ENCODE measurements at regions not wholly inside any gene's neighbourhood (a gene's known extent, or its start where the extent isn't known, plus 50 kb on each side); places are given as distances from the start of the nearest gene placed in this dataset.

DNA sequence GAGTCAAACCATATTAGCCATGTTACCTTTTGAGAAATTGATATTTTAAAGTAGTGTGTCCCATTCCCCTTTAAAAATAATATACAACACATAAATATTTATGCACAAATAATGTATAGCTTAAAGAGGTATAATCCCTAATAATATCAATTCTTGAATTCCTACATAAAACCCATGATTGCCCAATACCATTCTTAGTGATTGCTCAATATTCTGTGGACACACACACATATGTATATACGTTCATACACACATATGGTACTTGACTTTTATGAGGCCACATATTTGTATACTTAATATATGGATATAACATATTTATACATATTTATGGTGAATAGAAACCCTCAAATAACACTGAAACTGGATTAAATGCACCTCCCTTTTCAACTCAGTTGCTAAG lies 367.4 kb downstream of the ZBBX start:
- no peak for TF ChIP-seq CTCF (IDR thresholded peaks at IDR 0.05; ENCODE audit: borderline replicate concordance, extremely low read depth, insufficient read depth)
- Histone ChIP-seq H3K36me3 (ENCODE audit: control insufficient read depth in 2 of 3, insufficient read depth in 3 of 3, low read length in 3 of 3) (no peaks in the 10 kb centered on the region), H3K27me3 (ENCODE audit: control insufficient read depth, insufficient read depth, low read length) (no peaks in the 10 kb centered on the region), H3K4me1 (ENCODE audit: control insufficient read depth in 2 of 3, insufficient read depth in 2 of 3, low read depth in 1 of 3, low read length in 3 of 3) (no peaks in the 10 kb centered on the region), H3K9me3 (ENCODE audit: control insufficient read depth in 2 of 3, insufficient read depth in 1 of 3, low read length in 3 of 3) (no peaks in the 10 kb centered on the region), H3K4me3 (ENCODE audit: low read length in 3 of 3) (no peak overlapping the region), H3K27ac (ENCODE audit: low read depth in 2 of 2, low read length in 2 of 2) (no peak overlapping the region), H3K9ac (ENCODE audit: low read length in 3 of 3) (no peak overlapping the region)
- DNase-seq (no peak), FAIRE-seq (no peak)
- intact Hi-C loops (cut with DNase I) = no loop called here

DNA sequence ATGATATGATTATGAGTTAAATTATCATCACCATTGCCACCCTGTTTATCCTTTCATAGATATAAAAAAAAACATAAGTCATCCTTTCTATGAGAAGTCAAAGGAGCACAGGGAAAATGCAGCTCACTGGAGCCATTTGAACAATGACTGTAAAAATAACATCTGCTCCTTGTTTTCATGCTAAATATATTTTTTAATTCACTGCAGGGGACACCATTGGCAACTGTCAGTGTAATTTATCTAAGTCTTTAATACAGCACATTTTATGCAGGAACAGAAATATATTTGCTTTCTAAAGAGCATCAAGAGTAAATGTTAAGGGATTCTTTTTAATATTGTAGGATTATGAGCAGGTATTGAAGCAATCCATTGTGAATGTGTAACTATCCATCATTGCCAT lies 371.3 kb downstream of the ZBBX start:
- no peak for FAIRE-seq
- no peak for DNase-seq
- no peaks in the 10 kb centered on the region for H3K4me1 ChIP-seq (ENCODE audit: control insufficient read depth in 2 of 3, insufficient read depth in 2 of 3, low read depth in 1 of 3, low read length in 3 of 3)
- no peak overlapping the region for H3K27ac ChIP-seq (ENCODE audit: low read depth in 2 of 2, low read length in 2 of 2)
- H3K9ac ChIP-seq (ENCODE audit: low read length in 3 of 3) = no peak overlapping the region
- H3K27me3 ChIP-seq (ENCODE audit: control insufficient read depth, insufficient read depth, low read length) = no peaks in the 10 kb centered on the region
- no peaks in the 10 kb centered on the region for H3K9me3 ChIP-seq (ENCODE audit: control insufficient read depth in 2 of 3, insufficient read depth in 1 of 3, low read length in 3 of 3)
- H3K36me3 ChIP-seq (ENCODE audit: control insufficient read depth in 2 of 3, insufficient read depth in 3 of 3, low read length in 3 of 3) = no peaks in the 10 kb centered on the region
- no peak overlapping the region for H3K4me3 ChIP-seq (ENCODE audit: low read length in 3 of 3)
- intact Hi-C loops (cut with DNase I) = no loop called here
- TF ChIP-seq CTCF (IDR thresholded peaks at IDR 0.05; ENCODE audit: borderline replicate concordance, extremely low read depth, insufficient read depth) = no peak

GRCh38 chr3:167001374-167001773 lies 378.7 kb downstream of the ZBBX start:
- H3K4me1 ChIP-seq (ENCODE audit: control insufficient read depth in 2 of 3, insufficient read depth in 2 of 3, low read depth in 1 of 3, low read length in 3 of 3) = no peaks in the 10 kb centered on the region
- H3K9me3 ChIP-seq (ENCODE audit: control insufficient read depth in 2 of 3, insufficient read depth in 1 of 3, low read length in 3 of 3) = peaks cover 0 to 13% (median 0%) of the 10 kb centered on the region in 3 donors
- H3K27ac ChIP-seq (ENCODE audit: low read depth in 2 of 2, low read length in 2 of 2) = no peak overlapping the region
- H3K36me3 ChIP-seq (ENCODE audit: control insufficient read depth in 2 of 3, insufficient read depth in 3 of 3, low read length in 3 of 3) = no peaks in the 10 kb centered on the region
- TF ChIP-seq CTCF (IDR thresholded peaks at IDR 0.05; ENCODE audit: borderline replicate concordance, extremely low read depth, insufficient read depth) = no peak
- intact Hi-C loops (cut with DNase I) = no loop called here
- FAIRE-seq = no peak
- H3K4me3 ChIP-seq (ENCODE audit: low read length in 3 of 3) = no peak overlapping the region
- DNase-seq = no peak
- H3K27me3 ChIP-seq (ENCODE audit: control insufficient read depth, insufficient read depth, low read length) = no peaks in the 10 kb centered on the region
- no peak overlapping the region for H3K9ac ChIP-seq (ENCODE audit: low read length in 3 of 3)

- Histone ChIP-seq H3K27ac (ENCODE audit: low read depth in 2 of 2, low read length in 2 of 2) (no peak overlapping the region), H3K36me3 (ENCODE audit: control insufficient read depth in 2 of 3, insufficient read depth in 3 of 3, low read length in 3 of 3) (no peaks in the 10 kb centered on the region), H3K4me1 (ENCODE audit: control insufficient read depth in 2 of 3, insufficient read depth in 2 of 3, low read depth in 1 of 3, low read length in 3 of 3) (no peaks in the 10 kb centered on the region), H3K9ac (ENCODE audit: low read length in 3 of 3) (no peak overlapping the region), H3K4me3 (ENCODE audit: low read length in 3 of 3) (no peak overlapping the region), H3K27me3 (ENCODE audit: control insufficient read depth, insufficient read depth, low read length) (no peaks in the 10 kb centered on the region), H3K9me3 (ENCODE audit: control insufficient read depth in 2 of 3, insufficient read depth in 1 of 3, low read length in 3 of 3) (no peaks in the 10 kb centered on the region)
- FAIRE-seq (no peak), DNase-seq (no peak)
- no peak for TF ChIP-seq CTCF (IDR thresholded peaks at IDR 0.05; ENCODE audit: borderline replicate concordance, extremely low read depth, insufficient read depth)
- intact Hi-C loops (cut with DNase I) = no loop called here
Observed at GRCh38 chr3:166993015-166993630, 387.0 kb downstream of the ZBBX start.
